NCI-H2196 (cell line): ENCODE measurements at regions not wholly inside any gene's neighbourhood (a gene's known extent, or its start where the extent isn't known, plus 50 kb on each side); places are given as distances from the start of the nearest gene placed in this dataset.

Source experiments
- DNase-seq: peaks from one replicate; lab custom pipeline; 2025; ENCODE audit not compliant: unreplicated experiment; lab: John Stamatoyannopoulos, UW

DNA sequence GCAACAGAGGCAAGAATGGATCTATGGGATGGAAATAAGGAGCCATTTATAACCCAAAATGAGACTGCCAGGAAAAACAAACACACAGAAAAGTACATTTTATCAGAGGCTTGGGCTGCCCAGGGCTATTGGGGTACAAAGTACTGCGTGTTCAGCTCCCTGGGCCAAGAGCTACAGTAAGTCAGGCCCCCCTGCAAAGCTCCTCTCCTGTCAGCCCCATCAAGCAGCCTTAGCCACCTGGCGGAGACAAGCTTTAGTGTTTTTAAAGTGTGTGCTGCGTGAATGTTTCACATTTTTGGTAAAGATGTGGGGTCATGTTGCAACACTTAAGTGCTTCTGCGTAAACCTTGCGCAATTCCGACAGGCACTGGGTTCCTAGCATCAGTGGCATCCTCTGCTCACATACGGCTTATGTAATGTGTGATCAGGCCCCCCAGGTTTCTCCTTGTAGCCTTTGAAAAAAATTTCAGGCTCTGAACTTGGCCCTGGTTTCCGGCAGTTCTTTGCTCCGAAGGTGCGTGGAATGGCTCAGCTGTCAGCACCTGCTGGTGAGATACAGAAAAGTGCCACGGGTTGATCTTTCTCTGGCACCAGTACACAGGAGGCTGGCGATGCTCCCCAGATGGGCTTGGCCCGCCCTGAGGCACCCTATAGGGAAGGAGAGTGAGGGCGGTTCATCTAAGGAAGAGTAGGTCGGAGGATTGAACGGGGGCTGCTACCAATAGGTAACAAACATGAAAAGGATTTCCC lies 198.7 kb upstream of the EEA1 start:
- DNase-seq: peak; percentile 87

DNA sequence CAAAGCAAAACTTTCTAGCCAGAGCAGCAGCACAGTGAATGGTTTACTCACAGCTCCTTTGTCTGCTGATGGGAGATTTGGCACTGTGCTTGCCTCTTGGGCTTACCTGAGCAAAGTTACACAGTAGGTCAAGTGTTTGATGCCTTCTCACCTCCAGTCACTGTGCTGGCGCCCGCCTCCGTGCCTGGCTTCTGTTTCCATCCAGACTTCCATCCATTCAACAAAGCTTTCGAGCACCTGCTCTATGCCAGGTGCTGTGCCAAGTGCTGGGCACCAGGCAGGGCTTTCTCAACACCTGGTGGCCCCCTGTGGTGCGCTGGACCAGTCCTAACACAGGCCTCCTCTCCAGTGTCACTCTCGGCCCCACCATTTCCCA lies 199.2 kb upstream of the EEA1 start:
- DNase-seq: peak; percentile 95

DNA sequence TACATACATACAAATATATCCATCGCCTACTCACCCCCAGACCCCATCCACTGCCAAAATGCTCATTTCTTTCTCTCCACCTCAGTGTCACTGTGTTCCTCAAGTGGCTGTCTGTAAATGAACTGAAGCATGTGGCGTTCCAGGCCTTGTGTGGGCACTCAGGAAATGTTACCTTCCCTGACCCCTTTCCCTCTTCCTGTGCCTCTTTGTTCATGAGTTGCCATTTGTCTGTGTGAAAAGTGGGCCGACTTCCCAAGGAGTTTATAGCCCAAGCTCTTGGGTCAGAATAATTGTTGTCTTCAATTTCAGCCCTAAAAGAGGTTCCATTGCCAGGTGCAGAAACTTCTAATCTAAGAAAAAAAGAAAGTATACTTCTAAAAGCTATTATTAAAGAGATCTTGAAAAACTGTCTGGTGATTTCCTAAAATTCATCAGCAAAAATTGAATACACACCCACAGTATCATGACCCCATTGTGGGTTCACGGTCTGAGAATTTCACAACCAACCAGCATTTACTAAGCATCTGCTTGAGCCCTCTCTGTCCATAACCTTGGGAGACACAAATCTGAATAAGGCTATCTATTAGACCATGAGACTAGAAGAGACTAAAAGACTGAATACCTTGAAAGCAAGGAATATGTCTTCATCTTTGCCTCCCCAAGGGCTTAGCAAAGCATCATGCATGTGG lies 201.4 kb upstream of the EEA1 start:
- DNase-seq: no peak

DNA sequence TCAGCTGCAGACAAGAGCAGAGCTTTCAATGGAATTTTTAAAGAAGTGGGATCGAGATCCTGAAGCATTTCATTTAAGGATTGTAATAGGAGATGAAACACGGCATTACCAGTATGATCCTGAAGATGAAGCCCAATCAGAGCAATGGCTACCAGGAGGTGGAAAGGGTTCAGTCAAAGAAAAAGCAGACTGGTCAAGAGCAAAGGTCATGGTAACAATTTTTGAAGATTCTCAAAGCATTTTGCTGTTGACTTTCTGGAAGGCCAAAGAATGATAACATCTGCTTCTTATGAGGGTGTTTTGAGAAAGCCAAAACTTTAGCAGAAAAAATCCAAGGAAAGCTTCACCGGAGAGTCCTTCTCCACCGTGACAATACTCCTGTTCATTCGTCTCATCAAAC lies 204.3 kb upstream of the EEA1 start:
- DNase-seq: no peak

DNA sequence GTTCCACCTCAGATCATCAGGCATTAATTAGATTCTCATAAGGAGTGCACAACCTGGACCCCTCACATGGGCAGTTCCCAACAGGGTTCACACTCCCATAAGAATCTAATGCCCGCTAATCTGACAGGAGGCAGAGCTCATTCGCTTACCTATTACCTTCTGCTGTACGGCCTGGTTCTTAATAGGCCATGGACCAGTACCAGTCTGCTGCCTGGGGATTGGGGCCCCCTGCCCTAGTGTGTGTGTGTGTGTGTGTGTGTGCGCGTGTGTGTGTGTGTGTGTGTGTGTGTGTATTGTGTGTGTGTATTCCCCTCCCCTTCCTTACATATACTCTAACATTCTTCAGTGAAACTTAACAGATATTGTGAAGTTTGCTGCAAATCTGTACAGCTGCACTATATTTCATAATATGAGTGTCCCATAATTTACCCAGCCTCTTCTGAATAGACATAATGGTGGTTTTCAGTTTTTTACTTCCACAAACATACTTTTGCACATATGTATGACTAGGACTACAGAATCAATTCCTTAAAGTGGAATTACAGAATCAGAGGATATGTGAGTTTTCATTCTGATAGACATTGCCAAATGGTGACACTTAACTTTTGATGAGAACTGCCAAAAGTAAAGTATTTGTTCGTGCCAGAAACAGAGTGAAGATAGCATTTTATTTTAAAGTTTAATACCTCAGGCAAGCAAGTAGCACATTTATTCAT lies 205.2 kb upstream of the EEA1 start:
- DNase-seq: no peak

DNA sequence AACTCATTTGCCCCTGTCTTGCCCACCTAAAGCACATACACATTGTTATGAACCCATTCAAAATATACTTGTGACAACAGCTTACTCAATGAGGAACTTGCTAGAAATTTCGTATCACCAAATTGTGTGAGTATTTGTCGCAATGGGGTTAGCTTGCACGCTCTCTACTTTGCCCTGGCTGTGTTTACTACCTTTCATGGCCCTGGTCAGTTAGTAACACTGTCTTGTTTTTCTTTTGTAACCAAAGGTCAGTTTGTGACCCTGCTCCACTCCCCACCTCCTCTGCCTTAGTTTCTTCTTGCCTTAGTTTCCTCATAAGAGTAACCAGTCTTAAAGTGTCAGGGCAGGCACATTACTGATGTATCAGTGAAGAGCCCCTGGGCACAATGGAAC lies 205.8 kb upstream of the EEA1 start:
- DNase-seq: no peak

DNA sequence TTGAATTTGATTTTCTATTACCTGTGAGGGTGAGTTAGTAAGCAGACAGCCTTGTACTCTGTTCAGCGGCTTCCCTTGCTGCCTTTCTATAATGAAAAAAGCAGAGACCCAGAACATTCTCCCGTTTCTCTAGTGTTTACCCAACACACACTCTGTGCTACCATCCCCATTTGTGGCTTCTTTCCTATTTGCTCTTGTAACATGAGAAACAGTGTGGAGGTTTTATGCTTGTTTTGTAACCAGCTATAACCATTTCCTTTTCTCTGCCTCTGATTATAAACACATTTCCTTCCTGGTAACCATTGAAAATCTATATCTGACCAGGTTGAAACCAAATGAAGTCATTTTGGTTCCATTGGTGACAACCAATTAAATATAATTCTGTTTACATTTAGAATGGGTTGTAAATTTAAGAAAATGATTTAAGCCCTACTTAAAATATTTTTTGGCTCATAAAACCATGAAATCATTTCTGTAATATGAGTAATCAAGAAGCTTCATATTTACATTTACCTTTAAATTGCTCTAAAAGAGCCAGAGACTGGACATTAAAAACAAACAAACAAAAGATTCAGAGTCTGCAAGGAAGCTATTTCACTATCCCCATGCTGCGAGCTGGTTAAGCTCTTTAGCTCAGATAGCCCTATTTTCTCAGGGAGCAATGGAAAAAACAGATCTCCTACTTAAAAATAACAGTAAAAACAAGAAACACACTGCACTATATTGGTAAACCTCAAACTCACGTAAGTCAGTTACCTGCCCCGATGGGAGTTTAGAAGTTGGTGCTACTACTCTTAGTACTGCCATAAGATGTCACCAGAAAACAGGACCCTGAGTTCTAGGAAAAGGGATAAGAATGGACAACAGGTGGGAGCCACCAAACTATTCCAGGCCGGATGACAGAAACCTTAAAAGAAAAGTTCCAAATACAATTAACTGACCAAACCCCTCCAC lies 206.5 kb upstream of the EEA1 start:
- peak; percentile 88 for DNase-seq

DNA sequence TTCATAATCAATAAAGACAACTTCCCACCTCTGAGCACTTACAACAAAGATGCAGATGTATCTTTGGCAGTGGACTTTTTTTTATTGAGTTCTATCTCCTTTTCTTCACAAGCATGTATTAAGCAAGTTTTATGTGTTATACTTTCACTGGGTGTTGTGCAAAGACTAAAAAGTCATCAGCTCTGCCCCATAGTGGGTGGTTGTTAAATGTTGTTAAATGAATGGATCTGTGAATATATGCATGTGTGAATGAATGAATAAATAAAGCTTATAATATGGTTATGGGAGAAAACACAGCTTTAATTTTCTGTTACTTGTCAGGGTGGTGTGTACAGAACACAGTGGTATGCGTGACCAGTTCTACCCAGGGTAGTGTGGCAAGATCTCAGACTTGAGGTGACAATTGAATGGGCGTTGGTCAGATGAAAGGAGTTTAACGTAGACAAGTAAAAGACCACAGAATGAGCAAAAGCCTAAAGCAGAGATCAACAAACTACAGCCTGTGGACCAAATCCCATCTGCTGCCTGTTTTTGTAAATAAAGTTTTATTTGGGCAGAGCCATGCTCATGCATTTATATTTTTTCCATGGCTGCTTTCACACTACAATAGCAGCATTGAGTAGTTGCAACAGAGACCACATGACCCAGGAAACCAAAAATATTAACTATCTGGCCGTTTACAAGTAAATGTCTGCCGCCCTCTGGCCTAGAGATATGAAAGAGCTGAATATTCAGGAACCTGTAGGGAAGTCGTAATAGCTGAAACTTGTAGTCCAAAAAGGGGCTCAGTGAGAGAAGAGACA lies 207.4 kb upstream of the EEA1 start:
- DNase-seq: no peak

DNA sequence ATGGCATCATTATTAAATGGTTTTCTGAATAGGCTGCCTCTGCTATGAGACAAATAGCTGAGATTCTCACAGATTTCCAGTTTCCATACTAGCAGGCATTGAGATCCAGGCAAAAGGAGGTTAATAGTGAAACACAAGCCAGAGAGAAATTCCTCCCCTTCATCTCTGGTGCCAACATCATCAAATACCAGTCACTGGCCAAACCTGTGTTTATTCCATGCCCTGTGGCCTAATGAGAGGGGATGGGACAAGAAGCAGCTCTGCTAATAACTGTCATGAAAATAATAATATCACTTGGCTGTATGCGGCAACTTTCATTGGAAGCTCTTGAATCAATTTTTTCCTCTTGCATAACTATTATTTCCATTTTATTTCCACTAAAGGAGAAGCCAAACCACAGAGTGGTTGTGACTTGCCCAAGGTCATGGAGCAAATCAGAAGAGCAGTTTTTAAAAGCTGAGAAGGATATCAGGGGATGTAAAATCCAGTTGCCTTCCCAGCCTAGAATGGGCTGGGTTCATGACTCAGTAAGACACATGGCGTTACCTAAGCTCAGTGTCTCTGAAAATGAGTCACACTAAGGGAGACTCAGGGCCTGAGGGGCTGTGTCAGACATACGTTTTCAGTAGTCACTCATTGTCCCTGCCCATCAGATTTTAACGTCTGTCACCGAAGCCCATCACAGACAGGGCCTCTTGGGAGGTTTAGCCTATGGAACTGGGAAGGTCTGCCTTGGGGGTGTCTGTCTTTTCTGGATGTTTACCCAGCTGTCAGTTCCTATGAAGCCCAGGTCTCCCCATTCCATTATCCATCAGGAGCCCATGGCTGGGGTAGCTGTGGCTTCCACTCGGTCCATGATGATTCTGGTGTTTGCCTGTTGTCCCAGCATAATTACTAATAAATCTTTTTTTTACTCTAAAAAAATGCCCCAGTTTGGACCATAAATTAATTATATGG lies 208.8 kb upstream of the EEA1 start:
- no peak for DNase-seq

DNA sequence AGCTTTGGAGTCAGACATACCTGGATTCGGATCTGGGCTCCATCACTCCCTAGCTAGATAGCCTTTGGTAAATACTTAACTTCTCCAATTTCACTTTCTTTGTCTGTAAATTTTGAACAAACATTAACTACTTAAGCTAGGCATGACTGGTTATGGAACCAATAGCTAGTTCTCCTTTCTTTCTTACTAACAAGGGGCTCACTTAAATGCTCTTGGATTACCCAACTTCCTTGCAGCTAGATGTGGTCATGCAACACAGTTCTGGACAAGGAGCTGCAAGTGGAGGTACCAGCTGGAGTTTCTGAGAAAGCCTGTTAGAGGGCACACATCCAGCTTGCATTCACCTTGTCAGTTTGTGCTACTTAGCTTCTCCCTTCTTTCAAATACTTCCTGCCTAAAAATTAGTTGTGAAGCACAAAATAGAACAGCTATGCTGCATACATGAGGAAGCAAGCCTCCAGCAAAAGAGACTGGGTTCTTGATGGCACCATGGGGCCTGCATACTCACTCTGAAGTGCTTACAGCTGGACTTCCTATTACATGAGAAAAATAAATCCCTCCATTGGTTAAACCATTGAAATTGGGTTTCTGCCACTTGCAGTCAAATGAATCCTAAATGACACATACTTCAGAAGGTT lies 210.1 kb upstream of the EEA1 start:
- peak; percentile 48 for DNase-seq

DNA sequence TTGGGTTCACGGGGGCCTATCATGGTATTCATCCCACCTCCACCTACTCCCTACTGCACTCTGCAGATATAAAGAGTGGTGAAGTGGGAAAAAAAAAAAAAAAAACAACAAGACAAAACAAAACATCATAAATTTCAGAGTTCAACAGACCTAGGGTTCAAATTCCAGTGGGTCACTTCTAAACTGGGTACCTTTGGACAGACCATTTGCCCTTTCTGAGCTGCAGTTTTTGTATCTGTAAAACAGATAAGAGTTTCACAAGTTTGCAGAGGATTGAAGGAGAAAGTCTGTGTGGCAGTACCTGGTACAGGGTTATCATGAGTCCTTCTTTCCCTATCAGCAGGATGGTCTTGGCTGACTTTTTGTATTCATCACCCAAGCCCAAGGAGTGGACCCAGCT lies 211.2 kb upstream of the EEA1 start:
- DNase-seq: no peak

DNA sequence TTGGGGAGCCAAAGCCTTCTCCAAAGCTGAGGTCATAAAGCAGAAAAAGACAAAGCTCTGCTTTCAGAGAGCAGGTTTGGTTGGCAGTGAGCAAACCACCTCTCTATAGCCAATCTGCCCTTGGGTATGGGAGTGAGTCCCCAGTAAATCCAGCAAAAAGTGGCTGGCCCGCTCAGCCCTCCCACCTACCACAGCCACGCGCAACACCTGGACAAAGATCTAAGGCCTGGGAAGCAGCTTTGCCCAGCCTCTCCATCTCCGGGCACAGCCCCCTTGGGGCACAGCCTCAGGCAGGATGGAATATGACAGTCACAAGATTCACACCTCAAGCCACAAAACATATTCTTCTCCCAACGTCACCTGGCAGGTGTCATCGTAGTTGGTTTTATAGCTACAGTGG lies 211.7 kb upstream of the EEA1 start:
- DNase-seq: no peak

DNA sequence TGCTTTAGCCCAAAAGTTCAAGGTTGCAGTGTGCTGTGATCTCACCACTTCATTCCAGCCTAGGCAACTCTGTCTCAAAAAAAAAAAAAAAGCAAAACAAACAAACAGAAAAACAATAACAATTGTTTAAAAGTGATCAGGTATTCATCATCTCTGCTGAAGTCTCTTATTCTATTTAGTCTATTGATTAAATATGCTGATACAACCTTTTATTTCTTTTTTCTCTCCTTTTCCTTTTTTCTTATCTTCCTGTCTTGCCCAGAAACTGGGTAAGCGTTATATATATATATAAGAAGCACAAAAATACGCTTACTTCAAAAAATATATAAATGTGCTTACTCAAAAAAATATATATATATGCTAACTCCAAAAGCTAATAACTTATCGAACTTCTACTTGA lies 213.8 kb upstream of the EEA1 start:
- DNase-seq: no peak

DNA sequence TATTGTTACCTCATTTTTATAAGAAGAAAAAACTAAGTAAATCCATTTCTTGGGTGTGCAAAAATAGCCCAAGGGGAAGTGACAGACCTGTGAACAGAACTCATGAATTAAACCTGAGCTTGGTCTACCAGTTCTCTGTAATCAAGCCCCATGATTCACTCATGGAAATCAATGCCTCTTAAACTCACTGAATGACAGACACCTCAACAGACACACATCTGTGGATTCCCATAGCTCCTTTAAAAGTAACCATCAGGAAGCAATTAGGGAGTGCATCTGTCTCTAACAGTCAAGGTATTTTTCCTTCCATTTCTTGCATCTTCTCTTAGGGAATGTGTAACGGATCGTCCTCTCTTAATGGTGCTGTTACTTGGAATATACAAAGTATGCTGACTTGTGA lies 215.0 kb upstream of the EEA1 start:
- DNase-seq: no peak

DNA sequence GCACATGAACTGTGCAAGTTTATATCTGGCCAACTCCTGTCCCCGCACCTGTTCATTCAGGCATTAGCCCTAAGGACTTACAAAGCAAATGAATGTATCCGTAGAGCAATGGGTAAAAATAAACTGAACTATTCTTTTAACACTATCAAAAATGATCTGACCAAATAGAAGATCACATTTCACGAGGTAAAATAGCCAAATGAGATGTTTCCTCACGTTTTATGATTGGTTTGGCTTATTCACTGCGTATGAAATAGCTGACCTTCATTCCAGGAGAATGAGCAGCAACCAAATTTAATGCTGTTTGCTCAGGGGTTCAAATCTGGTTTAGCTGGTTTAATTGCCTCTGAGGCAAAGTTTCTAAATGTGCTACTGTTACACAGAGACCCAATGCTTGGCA lies 216.0 kb upstream of the EEA1 start:
- DNase-seq: peak; percentile 61

DNA sequence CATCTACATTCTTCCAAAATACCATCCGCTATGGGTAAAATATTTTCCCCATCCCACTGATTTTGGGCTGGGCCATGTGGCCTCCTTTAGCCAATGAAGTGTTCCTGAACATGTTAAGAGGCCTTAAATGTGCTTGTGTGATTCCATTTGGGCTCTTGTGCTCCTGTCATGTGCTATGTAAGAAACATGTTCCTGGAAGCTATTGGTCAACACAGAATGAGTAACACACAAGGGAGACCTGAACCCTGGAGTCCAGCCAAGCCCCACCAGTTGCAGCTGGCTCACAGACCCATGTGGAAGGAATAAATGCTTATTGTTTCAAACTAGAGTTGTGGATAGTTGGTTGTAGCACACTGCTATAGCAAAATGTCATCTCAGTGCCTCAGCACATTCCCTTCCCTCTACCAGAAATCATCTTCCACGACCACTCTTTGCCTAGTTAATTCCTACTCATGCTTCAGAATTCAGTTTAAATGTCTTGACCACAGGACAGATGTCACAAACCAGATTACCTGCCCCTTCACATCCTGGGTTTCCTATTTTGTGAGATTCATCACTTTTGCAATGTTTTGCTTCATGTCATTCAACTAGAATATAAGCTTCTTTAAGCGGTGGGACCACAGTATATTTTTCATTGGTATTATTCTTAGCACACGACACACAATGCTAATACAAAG lies 217.3 kb upstream of the EEA1 start:
- DNase-seq: no peak

DNA sequence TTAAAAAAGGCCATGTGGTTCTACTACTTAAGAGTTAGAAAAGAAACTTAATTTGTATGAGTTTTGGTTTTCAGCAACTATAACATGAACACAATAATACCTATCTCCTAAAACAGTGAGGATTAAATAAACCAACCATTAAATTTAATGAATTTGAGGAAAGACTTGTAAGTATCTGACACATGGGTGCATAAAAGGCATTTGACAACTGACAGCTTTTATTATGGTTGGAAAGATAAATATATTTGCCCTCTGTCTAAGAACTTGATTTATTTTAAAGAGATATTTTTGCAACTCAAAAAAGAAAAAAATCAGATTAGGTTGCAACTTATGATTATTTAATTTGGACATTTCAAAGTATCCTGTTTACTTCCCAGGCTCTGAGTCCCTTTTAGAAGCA lies 217.9 kb upstream of the EEA1 start:
- DNase-seq: no peak

DNA sequence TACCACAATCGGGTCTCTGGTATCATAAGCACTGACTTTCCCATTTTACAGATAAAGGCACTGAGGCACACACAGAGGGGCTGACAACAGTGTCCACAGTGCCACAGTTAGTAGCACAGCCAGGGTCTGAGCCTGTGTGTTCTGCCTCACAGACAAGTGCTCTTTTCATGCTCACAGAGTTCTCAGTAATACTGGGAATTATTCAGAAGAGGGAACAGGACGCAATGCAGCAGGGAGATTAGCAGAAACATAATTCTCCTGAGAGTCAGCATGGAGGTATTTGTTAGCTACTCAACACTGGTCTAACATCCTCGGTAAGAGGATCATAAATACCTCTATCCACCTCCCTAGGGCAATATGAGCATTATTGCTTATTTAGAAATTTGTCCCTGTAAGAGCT lies 219.3 kb upstream of the EEA1 start:
- no peak for DNase-seq
